ENCODE measurements at regions not wholly inside any gene's neighbourhood (a gene's known extent, or its start where the extent isn't known, plus 50 kb on each side); places are given as distances from the start of the nearest gene placed in this dataset.

GRCh38 chr15:56868170-56868569, 50.3 kb upstream of the TCF12 start:
- DNase-seq (ENCODE audit: low spot score in 2 of 2), result no peak
- whole genome bisulfite sequencing, 2 donors, result 84 to 87% methylated on average over 2 of the region's 2 CpGs
- intact Hi-C loops (cut with DNase I; ENCODE audit: low total_unique reads), result no loop called here
- TF ChIP-seq POLR2A (IDR thresholded peaks at IDR 0.05) (no peak), CTCF (IDR thresholded peaks at IDR 0.05) (no peak)
- no peak overlapping the region for H3K4me3 ChIP-seq (ENCODE audit: low read depth, poor library complexity, severe bottlenecking)

- intact Hi-C loops (cut with DNase I; ENCODE audit: low total_unique reads), result no loop called here
- TF ChIP-seq CTCF (IDR thresholded peaks at IDR 0.05) (no peak), POLR2A (IDR thresholded peaks at IDR 0.05) (no peak)
- WGBS, 2 donors, result 93 to 94% methylated on average over 4 of the region's 4 CpGs
- H3K4me3 ChIP-seq (ENCODE audit: low read depth, poor library complexity, severe bottlenecking), result no peak overlapping the region
- no peak for DNase-seq (ENCODE audit: low spot score in 2 of 2)
Measured at GRCh38 chr15:56866803-56867202, 51.6 kb upstream of the TCF12 start.

GRCh38 chr15:56857828-56858227, 60.6 kb upstream of the TCF12 start:
- H3K4me3 ChIP-seq (ENCODE audit: low read depth, poor library complexity, severe bottlenecking), result no peak overlapping the region
- DNase-seq (ENCODE audit: low spot score in 2 of 2), result no peak
- 24 to 26% methylated on average over 2 of the region's 2 CpGs for WGBS, 2 donors
- no peak for TF ChIP-seq CTCF (IDR thresholded peaks at IDR 0.05)
- no peak for TF ChIP-seq POLR2A (IDR thresholded peaks at IDR 0.05)
- intact Hi-C loops (cut with DNase I; ENCODE audit: low total_unique reads), result no loop called here

GRCh38 chr15:56856934-56857333, 61.5 kb upstream of the TCF12 start:
- TF ChIP-seq POLR2A (IDR thresholded peaks at IDR 0.05) (no peak), CTCF (IDR thresholded peaks at IDR 0.05) (no peak)
- 82 to 93% methylated on average over 1 of the region's 1 CpG for WGBS, 2 donors
- intact Hi-C loops (cut with DNase I; ENCODE audit: low total_unique reads), result no loop called here
- H3K4me3 ChIP-seq (ENCODE audit: low read depth, poor library complexity, severe bottlenecking), result no peak overlapping the region
- DNase-seq (ENCODE audit: low spot score in 2 of 2), result no peak

GRCh38 chr15:56844892-56845291, 73.6 kb upstream of the TCF12 start:
- no peak overlapping the region for H3K4me3 ChIP-seq (ENCODE audit: low read depth, poor library complexity, severe bottlenecking)
- intact Hi-C loops (cut with DNase I; ENCODE audit: low total_unique reads), result no loop called here
- TF ChIP-seq POLR2A (IDR thresholded peaks at IDR 0.05) (no peak), CTCF (IDR thresholded peaks at IDR 0.05) (no peak)
- no peak for DNase-seq (ENCODE audit: low spot score in 2 of 2)

GRCh38 chr15:56844471-56844870, 74.0 kb upstream of the TCF12 start:
- intact Hi-C loops (cut with DNase I; ENCODE audit: low total_unique reads), result no loop called here

More at GRCh38 chr15:56844471-56844870, 74.0 kb upstream of the TCF12 start:
- 95 to 96% methylated on average over 3 of the region's 3 CpGs for WGBS, 2 donors
- H3K4me3 ChIP-seq (ENCODE audit: low read depth, poor library complexity, severe bottlenecking), result no peak overlapping the region
- no peak for TF ChIP-seq POLR2A (IDR thresholded peaks at IDR 0.05)
- TF ChIP-seq CTCF (IDR thresholded peaks at IDR 0.05), result no peak
- DNase-seq (ENCODE audit: low spot score in 2 of 2), result no peak
